SU-DHL-6 (cell line): ENCODE measurements at regions not wholly inside any gene's neighbourhood (a gene's known extent, or its start where the extent isn't known, plus 50 kb on each side); places are given as distances from the start of the nearest gene placed in this dataset.

Experiments
- H2AFZ ChIP-seq: fragments of 200-600 bp; sonication (generic); 2 replicates; pipeline ENCODE4 v1.6.1; 2014; ENCODE audit warnings: low read depth, mild to moderate bottlenecking, moderate library complexity, mixed read lengths, antibody characterized with exemption, low read length; ENCODE audit not compliant: severe bottlenecking
- H3F3A ChIP-seq: fragments of 200-600 bp; shearing (Covaris generic); 2 replicates; pipeline ENCODE4 v1.6.0; 2016; ENCODE audit warnings: antibody characterized with exemption, mild to moderate bottlenecking; ENCODE audit not compliant: insufficient read depth
- H3K27ac ChIP-seq: fragments of 200-600 bp; sonication (generic); 2 replicates; pipeline ENCODE4 v1.5.1; 2016; ENCODE audit warnings: low read depth, mild to moderate bottlenecking, low read length, moderate library complexity, mixed read lengths
- H3K27me3 ChIP-seq: fragments of 200-600 bp; sonication (generic), shearing (Covaris generic); 2 replicates; pipeline ENCODE4 v1.6.0; 2014; ENCODE audit warnings: mild to moderate bottlenecking, low read length
- H3K36me3 ChIP-seq: fragments of 200-600 bp; sonication (generic); 2 replicates; pipeline ENCODE4 v1.6.1; 2014; ENCODE audit warnings: mild to moderate bottlenecking, low read length, mixed read lengths
- H3K4me2 ChIP-seq: fragments of 300-600, 200-600 bp; shearing (Covaris generic), sonication (generic); 2 replicates; pipeline ENCODE4 v1.6.0; 2014; ENCODE audit warnings: low read length, low read depth, mild to moderate bottlenecking; ENCODE audit not compliant: poor library complexity, severe bottlenecking
- H3K4me3 ChIP-seq: fragments of 200-600 bp; sonication (generic); 2 replicates; pipeline ENCODE4 v1.5.1; 2014; ENCODE audit warnings: antibody characterized with exemption, low read length, mild to moderate bottlenecking, mixed read lengths; ENCODE audit not compliant: insufficient read depth, poor library complexity, severe bottlenecking
- H3K79me2 ChIP-seq: fragments of 200-600 bp; sonication (generic); 2 replicates; pipeline ENCODE4 v1.6.1; 2014; ENCODE audit warnings: mild to moderate bottlenecking, low read length, moderate library complexity; ENCODE audit not compliant: insufficient read depth
- H3K9ac ChIP-seq: fragments of 200-600 bp; sonication (generic); 2 replicates; pipeline ENCODE4 v1.7.0; 2014; ENCODE audit warnings: mild to moderate bottlenecking, low read length
- H3K9me2 ChIP-seq: fragments of 200-600 bp; sonication (generic); replicated peaks from 2 replicates; pipeline ENCODE4 v1.6.1; 2014; ENCODE audit warnings: low read length; ENCODE audit not compliant: insufficient read depth
- H3K9me3 ChIP-seq: fragments of 200-600 bp; sonication (generic); 2 replicates; pipeline ENCODE4 v1.6.1; 2014; ENCODE audit warnings: low read length, mixed read lengths; ENCODE audit not compliant: insufficient read depth
- H4K20me1 ChIP-seq: fragments of 200-600 bp; sonication (generic); 2 replicates; pipeline ENCODE4 v1.6.1; 2014; ENCODE audit warnings: low read depth, mild to moderate bottlenecking, antibody characterized with exemption, low read length, moderate library complexity, mixed read lengths
- EZH2phosphoT487 ChIP-seq: fragments of 200-600 bp; sonication (generic), shearing (Covaris generic); conservative IDR thresholded peaks from 2 replicates; pipeline ENCODE4 v1.6.1; 2018; ENCODE audit warnings: mild to moderate bottlenecking, antibody characterized with exemption, low read length, moderate library complexity, mixed read lengths
- TF ChIP-seq, protein P1 (sequence below): fragments of 200-600 bp; sonication (generic); IDR thresholded peaks from one replicate; pipeline ENCODE4 v1.5.1; 2017; ENCODE audit warnings: antibody characterized with exemption, mild to moderate bottlenecking, low read length, moderate library complexity; ENCODE audit not compliant: insufficient read depth, poor library complexity, severe bottlenecking

DNA sequence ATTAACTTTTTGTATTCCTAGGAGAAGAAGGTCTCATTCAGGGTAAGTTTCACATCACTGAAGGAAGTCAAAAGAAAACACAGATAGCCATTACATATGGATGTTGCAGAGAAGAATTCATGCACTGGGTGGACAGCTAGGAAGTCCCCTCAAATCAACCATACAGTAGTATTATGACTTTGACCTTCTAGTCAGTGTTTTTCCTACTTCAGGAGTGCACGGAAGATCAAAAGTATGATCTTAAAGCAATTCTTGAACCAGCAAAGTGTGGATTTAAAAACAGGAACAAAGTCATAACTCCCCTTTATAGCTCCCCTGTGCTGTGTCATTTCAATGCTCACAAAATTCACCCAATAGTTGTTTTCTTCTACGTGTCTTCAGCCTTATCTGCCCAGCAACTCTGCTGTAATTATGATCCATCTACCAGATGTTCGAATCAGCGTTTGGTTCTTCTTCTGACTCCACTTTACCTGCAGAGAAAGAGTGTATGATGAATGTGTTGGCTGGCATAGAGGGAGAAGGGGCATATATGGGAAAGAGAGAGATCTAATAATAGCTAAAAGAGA lies 118.1 kb upstream of the MEIS2 start:
- H3K27me3 ChIP-seq: no peaks in the 10 kb centered on the region
- no peak overlapping the region for H3K4me3 ChIP-seq
- H4K20me1 ChIP-seq: no peaks in the 10 kb centered on the region
- H3K9ac ChIP-seq: no peak overlapping the region
- no peaks in the 10 kb centered on the region for H3K9me3 ChIP-seq
- no peak overlapping the region for H2AFZ ChIP-seq
- H3K36me3 ChIP-seq: no peaks in the 10 kb centered on the region
- H3K4me2 ChIP-seq: no peak overlapping the region
- TF ChIP-seq EZH2phosphoT487: no peak
- TF ChIP-seq, protein P1, sequence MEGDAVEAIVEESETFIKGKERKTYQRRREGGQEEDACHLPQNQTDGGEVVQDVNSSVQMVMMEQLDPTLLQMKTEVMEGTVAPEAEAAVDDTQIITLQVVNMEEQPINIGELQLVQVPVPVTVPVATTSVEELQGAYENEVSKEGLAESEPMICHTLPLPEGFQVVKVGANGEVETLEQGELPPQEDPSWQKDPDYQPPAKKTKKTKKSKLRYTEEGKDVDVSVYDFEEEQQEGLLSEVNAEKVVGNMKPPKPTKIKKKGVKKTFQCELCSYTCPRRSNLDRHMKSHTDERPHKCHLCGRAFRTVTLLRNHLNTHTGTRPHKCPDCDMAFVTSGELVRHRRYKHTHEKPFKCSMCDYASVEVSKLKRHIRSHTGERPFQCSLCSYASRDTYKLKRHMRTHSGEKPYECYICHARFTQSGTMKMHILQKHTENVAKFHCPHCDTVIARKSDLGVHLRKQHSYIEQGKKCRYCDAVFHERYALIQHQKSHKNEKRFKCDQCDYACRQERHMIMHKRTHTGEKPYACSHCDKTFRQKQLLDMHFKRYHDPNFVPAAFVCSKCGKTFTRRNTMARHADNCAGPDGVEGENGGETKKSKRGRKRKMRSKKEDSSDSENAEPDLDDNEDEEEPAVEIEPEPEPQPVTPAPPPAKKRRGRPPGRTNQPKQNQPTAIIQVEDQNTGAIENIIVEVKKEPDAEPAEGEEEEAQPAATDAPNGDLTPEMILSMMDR: no peak
- no peaks in the 10 kb centered on the region for H3F3A ChIP-seq
- H3K9me2 ChIP-seq: no peaks in the 10 kb centered on the region
- no peak overlapping the region for H3K27ac ChIP-seq
- H3K79me2 ChIP-seq: no peaks in the 10 kb centered on the region

DNA sequence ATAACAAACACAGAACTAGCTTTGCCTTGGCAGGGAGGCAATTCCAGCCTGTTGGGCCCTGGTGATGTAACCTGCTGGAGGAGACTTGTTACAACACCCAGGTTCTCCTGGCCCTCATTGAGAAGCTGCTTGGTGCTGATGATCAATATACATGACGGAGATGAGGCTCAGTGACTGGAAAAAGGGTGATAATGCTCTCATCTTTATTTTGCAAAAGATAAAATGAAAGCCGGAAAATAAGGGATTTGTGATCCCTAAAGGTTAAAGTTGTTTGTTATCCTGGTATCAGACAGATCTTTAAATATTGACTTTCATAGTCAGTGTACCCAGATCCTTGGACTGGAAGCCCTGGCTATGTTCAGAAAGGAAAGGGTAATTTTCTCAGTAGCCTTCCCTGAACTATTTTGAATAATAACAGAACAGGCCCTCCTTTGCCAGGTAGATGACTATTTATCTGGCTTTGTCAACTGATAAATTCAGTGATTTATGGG lies 118.9 kb upstream of the MEIS2 start:
- Histone ChIP-seq H3K79me2 (no peaks in the 10 kb centered on the region), H3K9me2 (no peaks in the 10 kb centered on the region), H3K4me3 (no peak overlapping the region), H2AFZ (no peak overlapping the region), H3F3A (no peaks in the 10 kb centered on the region), H3K9ac (no peak overlapping the region), H4K20me1 (no peaks in the 10 kb centered on the region), H3K9me3 (no peaks in the 10 kb centered on the region), H3K27ac (no peak overlapping the region), H3K36me3 (no peaks in the 10 kb centered on the region), H3K27me3 (no peaks in the 10 kb centered on the region), H3K4me2 (no peak overlapping the region)
- no peak for TF ChIP-seq EZH2phosphoT487
- TF ChIP-seq, protein P1: no peak

DNA sequence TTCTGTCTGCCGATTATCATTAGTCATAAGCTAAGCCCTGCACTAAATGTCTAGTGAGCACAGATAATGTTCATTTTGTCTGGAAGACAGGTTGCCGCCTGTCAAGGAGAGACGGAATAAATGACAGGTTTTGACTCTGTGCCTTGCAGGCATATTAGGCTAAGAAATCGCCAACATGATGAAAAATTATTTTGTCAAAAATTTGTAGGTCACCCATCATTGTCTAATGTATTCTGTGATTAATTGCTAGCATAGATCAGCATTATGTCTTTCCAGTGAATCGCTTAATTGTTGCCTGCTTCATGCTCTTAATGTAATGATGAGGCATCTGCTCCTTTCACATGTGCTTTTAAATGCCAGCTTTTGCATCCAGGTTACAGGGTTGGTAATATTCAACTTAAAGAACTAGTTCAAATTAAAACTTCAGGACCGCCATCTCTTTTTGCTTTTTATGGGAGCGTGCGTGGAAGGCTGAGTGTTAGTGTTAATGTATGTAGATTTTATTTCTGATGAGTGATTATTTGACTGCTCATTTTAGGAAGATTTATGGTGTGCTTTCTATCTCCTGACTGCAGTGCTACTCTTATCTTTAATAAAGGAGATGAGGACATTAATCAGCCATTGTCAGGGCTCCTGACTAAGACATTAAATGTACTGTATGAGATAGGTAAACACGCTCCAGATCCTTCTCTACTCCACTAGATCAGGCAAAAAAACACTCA lies 120.8 kb upstream of the MEIS2 start:
- Histone ChIP-seq H3K4me2 (no peak overlapping the region), H2AFZ (no peak overlapping the region)

More for the DNA sequence above, 120.8 kb upstream of the MEIS2 start:
- H4K20me1 ChIP-seq: no peaks in the 10 kb centered on the region
- H3K4me3 ChIP-seq: no peak overlapping the region
- H3K79me2 ChIP-seq: no peaks in the 10 kb centered on the region
- no peaks in the 10 kb centered on the region for H3K36me3 ChIP-seq
- TF ChIP-seq, protein P1: no peak
- TF ChIP-seq EZH2phosphoT487: no peak
- no peaks in the 10 kb centered on the region for H3K9me2 ChIP-seq
- H3K27ac ChIP-seq: no peak overlapping the region
- H3K27me3 ChIP-seq: no peaks in the 10 kb centered on the region
- H3K9ac ChIP-seq: no peak overlapping the region
- no peaks in the 10 kb centered on the region for H3K9me3 ChIP-seq
- H3F3A ChIP-seq: no peaks in the 10 kb centered on the region
